Thoracic aorta (tissue), 2 donors: ENCODE measurements at regions not wholly inside any gene's neighbourhood (a gene's known extent, or its start where the extent isn't known, plus 50 kb on each side); places are given as distances from the start of the nearest gene placed in this dataset.

ENCODE experiments used
- ATAC-seq: fragments of 150-250 bp; one replicate; pipeline ENCODE4 v1.8.0; 2017; ENCODE audit warnings: low read depth; ENCODE audit not compliant: insufficient number of reproducible peaks, low FRiP score
- DNase-seq: peaks from one replicate; pipeline ENCODE4 v3.0.0-alpha.2; 2020; ENCODE audit warnings: low spot score
- H3K27ac ChIP-seq, 2 donors: fragments of 200-600 bp; sonication (generic); 1 replicate in 1 of 2; 2 replicates in 1 of 2; pipeline ENCODE4 v1.5.1; 2016; ENCODE audit warnings: mild to moderate bottlenecking in 2 of 2, moderate library complexity in 2 of 2
- H3K27me3 ChIP-seq: fragments of 200-600 bp; sonication (generic); replicated peaks from 2 replicates; pipeline ENCODE4 v1.6.0; 2016; ENCODE audit warnings: mild to moderate bottlenecking; ENCODE audit not compliant: insufficient read depth
- H3K36me3 ChIP-seq: fragments of 200-600 bp; sonication (generic); one replicate; pipeline ENCODE4 v1.5.1; 2016
- H3K4me1 ChIP-seq, 2 donors: fragments of 200-600 bp; sonication (generic); 1 replicate in 1 of 2; 2 replicates in 1 of 2; pipeline versions ENCODE4 v1.5.1 to v1.6.0; 2016; ENCODE audit warnings: low read depth in 2 of 2, mild to moderate bottlenecking in 1 of 2; ENCODE audit not compliant: control insufficient read depth in 1 of 2
- H3K4me3 ChIP-seq: fragments of 200-600 bp; sonication (generic); 2 replicates; pipeline ENCODE4 v1.5.1; 2016; ENCODE audit warnings: mild to moderate bottlenecking
- H3K9me3 ChIP-seq: fragments of 200-600 bp; sonication (generic); 2 replicates; pipeline ENCODE4 v1.5.1; 2016
- CTCF ChIP-seq: fragments of 200-600 bp; sonication (generic); IDR thresholded peaks from one replicate; pipeline ENCODE4 v1.5.1; 2019; ENCODE audit warnings: antibody characterized with exemption

GRCh38 chr15:97694456-97694855 lies 266.0 kb upstream of the ARRDC4 start:
- ATAC-seq (no peak), DNase-seq (no peak)
- TF ChIP-seq CTCF, result no peak
- Histone ChIP-seq H3K27me3 (no peaks in the 10 kb centered on the region), H3K4me3 (no peak overlapping the region), H3K36me3 (no peaks in the 10 kb centered on the region), H3K4me1 (no peaks in the 10 kb centered on the region), H3K27ac (no peak overlapping the region), H3K9me3 (no peaks in the 10 kb centered on the region)

GRCh38 chr15:97703400-97703799 lies 257.1 kb upstream of the ARRDC4 start:
- no peak for TF ChIP-seq CTCF
- no peaks in the 10 kb centered on the region for H3K27me3 ChIP-seq
- ATAC-seq, result no peak
- H3K4me3 ChIP-seq, result no peak overlapping the region
- no peaks in the 10 kb centered on the region for H3K4me1 ChIP-seq
- no peak for DNase-seq
- no peak overlapping the region for H3K27ac ChIP-seq
- H3K9me3 ChIP-seq, result no peaks in the 10 kb centered on the region
- no peaks in the 10 kb centered on the region for H3K36me3 ChIP-seq

- Histone ChIP-seq H3K27me3 (no peaks in the 10 kb centered on the region), H3K9me3 (no peaks in the 10 kb centered on the region), H3K4me1 (no peaks in the 10 kb centered on the region), H3K27ac (no peak overlapping the region), H3K36me3 (no peaks in the 10 kb centered on the region), H3K4me3 (no peak overlapping the region)
- TF ChIP-seq CTCF, result no peak
- DNase-seq (no peak), ATAC-seq (no peak)
Observed at GRCh38 chr15:97706059-97706458, 254.4 kb upstream of the ARRDC4 start.

- Histone ChIP-seq H3K27ac (no peak overlapping the region), H3K4me3 (no peak overlapping the region), H3K36me3 (no peaks in the 10 kb centered on the region), H3K9me3 (no peaks in the 10 kb centered on the region), H3K4me1 (no peaks in the 10 kb centered on the region), H3K27me3 (no peaks in the 10 kb centered on the region)
- ATAC-seq, result no peak
- no peak for DNase-seq
- no peak for TF ChIP-seq CTCF
Observed at GRCh38 chr15:97708252-97708651, 252.3 kb upstream of the ARRDC4 start.

DNA sequence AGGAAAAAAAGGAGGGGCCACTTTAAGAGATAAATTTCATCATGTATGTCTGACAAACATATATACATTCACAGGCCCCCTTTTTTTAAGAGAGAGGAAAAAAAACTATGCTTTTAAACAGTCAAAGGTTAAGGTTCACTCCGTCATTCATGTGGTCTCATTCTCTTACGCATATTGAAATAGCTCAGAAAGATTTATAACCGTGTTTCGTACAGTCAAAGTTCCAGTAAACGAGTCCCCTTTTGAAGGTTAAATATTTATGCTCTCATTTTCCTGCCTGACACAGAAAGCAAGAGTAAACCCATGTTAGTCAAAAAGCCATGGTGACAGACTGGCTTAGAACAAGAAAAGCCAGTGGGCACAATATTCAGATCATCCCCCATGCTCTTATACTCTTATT lies 248.0 kb upstream of the ARRDC4 start:
- no peaks in the 10 kb centered on the region for H3K4me1 ChIP-seq
- DNase-seq (no peak), ATAC-seq (no peak)
- no peaks in the 10 kb centered on the region for H3K36me3 ChIP-seq
- no peaks in the 10 kb centered on the region for H3K27me3 ChIP-seq
- no peak overlapping the region for H3K4me3 ChIP-seq
- H3K9me3 ChIP-seq, result no peaks in the 10 kb centered on the region
- no peak overlapping the region for H3K27ac ChIP-seq
- no peak for TF ChIP-seq CTCF
